ENCODE measurements at regions not wholly inside any gene's neighbourhood (a gene's known extent, or its start where the extent isn't known, plus 50 kb on each side); places are given as distances from the start of the nearest gene placed in this dataset.
"Not testable (repeated sequence)": the region's sequence is repeated elsewhere in the genome, so short reads cannot be mapped to it uniquely, and the experiment has no call there.

- DNase-seq = no peak
Observed at GRCh38 chr16:87143661-87144121, 173.5 kb downstream of the C16orf95 start.

GRCh38 chr16:87144232-87144631 is 173.0 kb downstream of the C16orf95 start:
- DNase-seq = no peak

GRCh38 chr16:87145181-87146176 is 171.7 kb downstream of the C16orf95 start:
- peak; percentile 95 for DNase-seq

GRCh38 chr16:87146676-87147075 is 170.5 kb downstream of the C16orf95 start:
- no peak for DNase-seq

- peak; percentile 39 for DNase-seq
Observed at GRCh38 chr16:87149051-87149450, 168.1 kb downstream of the C16orf95 start.

GRCh38 chr16:87150262-87150661 is 166.9 kb downstream of the C16orf95 start:
- DNase-seq = no peak

GRCh38 chr16:87150681-87151280 is 166.4 kb downstream of the C16orf95 start:
- DNase-seq = no peak

- DNase-seq = no peak
Observed at GRCh38 chr16:87152221-87152755, 164.9 kb downstream of the C16orf95 start.

GRCh38 chr16:87153326-87153725 is 163.9 kb downstream of the C16orf95 start:
- no peak for DNase-seq

GRCh38 chr16:87155315-87155714 is 161.9 kb downstream of the C16orf95 start:
- not testable (repeated sequence) for DNase-seq

- DNase-seq = no peak
Observed at GRCh38 chr16:87156195-87156594, 161.0 kb downstream of the C16orf95 start.

- DNase-seq = no peak
Observed at GRCh38 chr16:87160234-87160636, 157.0 kb downstream of the C16orf95 start.

- DNase-seq = no peak
Observed at GRCh38 chr16:87160701-87161337, 156.4 kb downstream of the C16orf95 start.

- DNase-seq = not testable (repeated sequence)
Observed at GRCh38 chr16:87161410-87161809, 155.8 kb downstream of the C16orf95 start.

GRCh38 chr16:87161822-87162676 is 155.1 kb downstream of the C16orf95 start:
- no peak for DNase-seq

GRCh38 chr16:87162799-87163198 is 154.4 kb downstream of the C16orf95 start:
- DNase-seq = not testable (repeated sequence)

GRCh38 chr16:87163637-87164036 is 153.6 kb downstream of the C16orf95 start:
- no peak for DNase-seq

GRCh38 chr16:87165151-87165550 is 152.0 kb downstream of the C16orf95 start:
- no peak for DNase-seq

- no peak for DNase-seq
Observed at GRCh38 chr16:87165885-87166284, 151.3 kb downstream of the C16orf95 start.

GRCh38 chr16:87166321-87166720 is 150.9 kb downstream of the C16orf95 start:
- no peak for DNase-seq

GRCh38 chr16:87166934-87167333 is 150.3 kb downstream of the C16orf95 start:
- DNase-seq = no peak

GRCh38 chr16:87169509-87169995 is 147.6 kb downstream of the C16orf95 start:
- no peak for DNase-seq

Data from EL (cell line).